GM12878 (cell line): ENCODE measurements at regions not wholly inside any gene's neighbourhood (a gene's known extent, or its start where the extent isn't known, plus 50 kb on each side); places are given as distances from the start of the nearest gene placed in this dataset.

ENCODE experiments used
- ATAC-seq: fragments of 200-7000 bp; cut with Tn5 transposase; 3 replicates; pipeline ENCODE4 v1.9.1; 2020; ENCODE audit warnings: mild to moderate bottlenecking, moderate library complexity
- BruUV-seq: library from RNA; stranded (reverse); fragments of 400-500 nt; replicated peaks from 2 replicates; lab custom pipeline; 2021; lab: Mats Ljungman, UMichigan
- CTCF ChIA-PET: fragments of 300-600 bp; sonication (Branson Sonifier 250); formaldehyde crosslinking; extraction: SDS; loops from one replicate; lab custom pipeline; 2021; ENCODE audit warnings: inconsistent platforms; lab: Yijun Ruan, JAX
- POLR2A ChIA-PET: fragments of 350-600 bp; formaldehyde crosslinking; extraction: SDS; loops from one replicate; lab custom pipeline; 2021; ENCODE audit warnings: inconsistent platforms; lab: Charles Lee
- RAD21 ChIA-PET: fragments of 300-600 bp; sonication (Branson Sonifier 250); formaldehyde crosslinking; loops from one replicate; lab custom pipeline; 2023; ENCODE audit warnings: antibody characterized with exemption; ENCODE audit not compliant: unreplicated experiment; lab: Charles Lee
- SMC1A ChIA-PET: fragments of 300-600 bp; sonication (Branson Sonifier 250); formaldehyde crosslinking; loops from one replicate; lab custom pipeline; 2023; ENCODE audit not compliant: unreplicated experiment, uncharacterized antibody; lab: Charles Lee
- DNase-seq: peaks from one replicate; pipeline ENCODE4 v3.0.0-alpha.2; 2011; ENCODE audit warnings: low read depth, low spot score
- FAIRE-seq: peaks from 3 replicates; lab custom pipeline; 2011; peaks lifted over from hg19 to GRCh38; lab: Jason Lieb, UNC
- H2AFZ ChIP-seq: 2 replicates; pipeline ENCODE4 v1.6.0; 2011; ENCODE audit warnings: low read depth, low read length, control low read depth; ENCODE audit not compliant: control insufficient read depth
- H3K27ac ChIP-seq: 2 replicates; pipeline ENCODE4 v1.5.1; 2011; ENCODE audit warnings: control low read depth; ENCODE audit not compliant: control insufficient read depth, insufficient read depth
- H3K27me3 ChIP-seq, 2 experiments: replicated peaks in 1 of 2; 2 replicates each; pipeline versions ENCODE4 v1.6.0 to v1.6.1; 2011; ENCODE audit warnings: low read length in 1 of 2; ENCODE audit not compliant: control insufficient read depth in 2 of 2, insufficient read depth in 2 of 2
- H3K36me3 ChIP-seq, 2 experiments: 2 replicates each; pipeline ENCODE4 v1.5.1; 2011; ENCODE audit warnings: low read length in 1 of 2; ENCODE audit not compliant: control insufficient read depth in 2 of 2, insufficient read depth in 2 of 2
- H3K4me1 ChIP-seq: 2 replicates; pipeline ENCODE4 v1.6.1; 2011; ENCODE audit warnings: mild to moderate bottlenecking, low read length, moderate library complexity, mixed read lengths; ENCODE audit not compliant: control insufficient read depth, insufficient read depth
- H3K4me2 ChIP-seq: 2 replicates; pipeline ENCODE4 v1.6.0; 2011; ENCODE audit warnings: control low read depth; ENCODE audit not compliant: control insufficient read depth, insufficient read depth
- H3K4me3 ChIP-seq: fragments of 200-600 bp; sonication (generic); 2 replicates; pipeline ENCODE4 v1.5.1; 2016
- H3K79me2 ChIP-seq: 2 replicates; pipeline ENCODE4 v1.6.0; 2011; ENCODE audit warnings: low read length; ENCODE audit not compliant: control insufficient read depth, insufficient read depth
- H3K9ac ChIP-seq: 2 replicates; pipeline ENCODE4 v1.8.0; 2011; ENCODE audit warnings: low read length, control low read depth, mixed read lengths; ENCODE audit not compliant: control insufficient read depth, insufficient read depth
- H3K9me3 ChIP-seq: replicated peaks from 3 replicates; pipeline ENCODE4 v1.5.1; 2011; ENCODE audit warnings: mild to moderate bottlenecking, low read length; ENCODE audit not compliant: control insufficient read depth, insufficient read depth
- H4K20me1 ChIP-seq: 2 replicates; pipeline ENCODE4 v1.6.0; 2011; ENCODE audit not compliant: control insufficient read depth, insufficient read depth
- CBX3 ChIP-seq: fragments of 200-600 bp; sonication (generic); IDR thresholded peaks from 2 replicates; pipeline ENCODE4 v1.6.1; 2016; ENCODE audit warnings: low read depth, borderline replicate concordance
- CHD4 ChIP-seq: fragments of 200-600 bp; sonication (generic); IDR thresholded peaks from 2 replicates; pipeline ENCODE4 v1.6.1; 2016; ENCODE audit warnings: mild to moderate bottlenecking
- FOS ChIP-seq: IDR thresholded peaks from 3 replicates; pipeline ENCODE4 v1.6.1; 2011; ENCODE audit warnings: borderline replicate concordance; ENCODE audit not compliant: insufficient read length; ENCODE audit errors: extremely low read depth
- MLLT1 ChIP-seq: fragments of 450-650 bp; IDR thresholded peaks from 2 replicates; pipeline ENCODE4 v1.6.1; 2016; ENCODE audit warnings: mild to moderate bottlenecking
- MYC ChIP-seq: IDR thresholded peaks from 2 replicates; pipeline ENCODE4 v1.6.1; 2011; ENCODE audit warnings: mild to moderate bottlenecking, low read length, moderate library complexity, inconsistent platforms; ENCODE audit not compliant: insufficient read depth, insufficient replicate concordance, insufficient read length, severe bottlenecking
- SRF ChIP-seq, 2 experiments: IDR thresholded peaks; 2 replicates each; pipeline ENCODE4 v1.6.1; 2011; ENCODE audit warnings: low read depth in 2 of 2, low read length in 2 of 2, mild to moderate bottlenecking in 1 of 2, moderate library complexity in 1 of 2
- SUZ12 ChIP-seq: fragments of 200-600 bp; sonication (generic); IDR thresholded peaks from one replicate; pipeline ENCODE4 v1.6.1; 2018; ENCODE audit warnings: antibody characterized with exemption, mild to moderate bottlenecking; ENCODE audit not compliant: unreplicated experiment
- TCF3 ChIP-seq: IDR thresholded peaks from 2 replicates; pipeline ENCODE4 v1.6.1; 2012; ENCODE audit warnings: low read depth, mild to moderate bottlenecking, low read length, borderline replicate concordance; ENCODE audit not compliant: insufficient read depth
- ZNF274 ChIP-seq: IDR thresholded peaks from one replicate; pipeline ENCODE4 v1.8.0; 2011; ENCODE audit not compliant: insufficient read length, insufficient read depth
- ZNF687 ChIP-seq: fragments of 450-650 bp; IDR thresholded peaks from 2 replicates; pipeline ENCODE4 v1.6.1; 2017; ENCODE audit warnings: mild to moderate bottlenecking, moderate library complexity
- WGBS: methylation state at CpG from one replicate; pipeline ENCODE4 v1.1.6; 2016; ENCODE audit warnings: low lambda C conversion rate; ENCODE audit not compliant: insufficient replicate concordance, insufficient coverage; ENCODE audit errors: missing lambda C conversion rate; 5-methylcytosine and 5-hydroxymethylcytosine counted together
- in situ Hi-C: fragments of 300-500 bp; cut with MboI; formaldehyde crosslinking; loops from 9 replicates; pipeline ENCODE4 v1.14.3; 2018; ENCODE audit warnings: mixed read lengths
- intact Hi-C: fragments of 100-400 bp; cut with micrococcal nuclease; formaldehyde crosslinking; loops from one replicate; pipeline ENCODE4 v1.14.2; 2022; ENCODE audit not compliant: unreplicated experiment
- TF ChIP-seq, protein P1 (sequence below): fragments of 450-650 bp; IDR thresholded peaks from 2 replicates; pipeline ENCODE4 v1.6.1; 2018; ENCODE audit warnings: borderline replicate concordance, mild to moderate bottlenecking; ENCODE audit not compliant: partially characterized antibody
- TF ChIP-seq, protein P2 (sequence below): fragments of 450-650 bp; IDR thresholded peaks from 2 replicates; pipeline ENCODE4 v1.6.1; 2017; ENCODE audit warnings: mild to moderate bottlenecking
- TF ChIP-seq, protein P3 (sequence below): fragments of 450-650 bp; IDR thresholded peaks from 2 replicates; pipeline ENCODE4 v1.6.1; 2014; ENCODE audit warnings: mild to moderate bottlenecking

GRCh38 chr11:23555085-23555484 lies 694.8 kb upstream of the CCDC179 start:
- Histone ChIP-seq H3K36me3 (no peaks in the 10 kb centered on the region), H2AFZ (no peak overlapping the region), H3K79me2 (no peaks in the 10 kb centered on the region)
- POLR2A ChIA-PET: no interaction called here
- no peak for TF ChIP-seq ZNF687
- no peak for TF ChIP-seq CHD4
- TF ChIP-seq MLLT1: no peak
- TF ChIP-seq SRF (IDR thresholded peaks at IDR 0.05; ENCODE audit: low read depth in 2 of 2, low read length in 2 of 2): no peak
- TF ChIP-seq, protein P1, sequence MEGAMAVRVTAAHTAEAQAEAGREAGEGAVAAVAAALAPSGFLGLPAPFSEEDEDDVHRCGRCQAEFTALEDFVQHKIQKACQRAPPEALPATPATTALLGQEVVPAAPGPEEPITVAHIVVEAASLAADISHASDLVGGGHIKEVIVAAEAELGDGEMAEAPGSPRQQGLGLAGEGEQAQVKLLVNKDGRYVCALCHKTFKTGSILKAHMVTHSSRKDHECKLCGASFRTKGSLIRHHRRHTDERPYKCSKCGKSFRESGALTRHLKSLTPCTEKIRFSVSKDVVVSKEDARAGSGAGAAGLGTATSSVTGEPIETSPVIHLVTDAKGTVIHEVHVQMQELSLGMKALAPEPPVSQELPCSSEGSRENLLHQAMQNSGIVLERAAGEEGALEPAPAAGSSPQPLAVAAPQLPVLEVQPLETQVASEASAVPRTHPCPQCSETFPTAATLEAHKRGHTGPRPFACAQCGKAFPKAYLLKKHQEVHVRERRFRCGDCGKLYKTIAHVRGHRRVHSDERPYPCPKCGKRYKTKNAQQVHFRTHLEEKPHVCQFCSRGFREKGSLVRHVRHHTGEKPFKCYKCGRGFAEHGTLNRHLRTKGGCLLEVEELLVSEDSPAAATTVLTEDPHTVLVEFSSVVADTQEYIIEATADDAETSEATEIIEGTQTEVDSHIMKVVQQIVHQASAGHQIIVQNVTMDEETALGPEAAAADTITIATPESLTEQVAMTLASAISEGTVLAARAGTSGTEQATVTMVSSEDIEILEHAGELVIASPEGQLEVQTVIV: no peak
- TF ChIP-seq, protein P2, sequence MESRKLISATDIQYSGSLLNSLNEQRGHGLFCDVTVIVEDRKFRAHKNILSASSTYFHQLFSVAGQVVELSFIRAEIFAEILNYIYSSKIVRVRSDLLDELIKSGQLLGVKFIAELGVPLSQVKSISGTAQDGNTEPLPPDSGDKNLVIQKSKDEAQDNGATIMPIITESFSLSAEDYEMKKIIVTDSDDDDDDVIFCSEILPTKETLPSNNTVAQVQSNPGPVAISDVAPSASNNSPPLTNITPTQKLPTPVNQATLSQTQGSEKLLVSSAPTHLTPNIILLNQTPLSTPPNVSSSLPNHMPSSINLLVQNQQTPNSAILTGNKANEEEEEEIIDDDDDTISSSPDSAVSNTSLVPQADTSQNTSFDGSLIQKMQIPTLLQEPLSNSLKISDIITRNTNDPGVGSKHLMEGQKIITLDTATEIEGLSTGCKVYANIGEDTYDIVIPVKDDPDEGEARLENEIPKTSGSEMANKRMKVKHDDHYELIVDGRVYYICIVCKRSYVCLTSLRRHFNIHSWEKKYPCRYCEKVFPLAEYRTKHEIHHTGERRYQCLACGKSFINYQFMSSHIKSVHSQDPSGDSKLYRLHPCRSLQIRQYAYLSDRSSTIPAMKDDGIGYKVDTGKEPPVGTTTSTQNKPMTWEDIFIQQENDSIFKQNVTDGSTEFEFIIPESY: no peak
- no peak for TF ChIP-seq MYC
- TF ChIP-seq SUZ12: no peak
- no peak for TF ChIP-seq ZNF274
- TF ChIP-seq FOS: no peak
- TF ChIP-seq, protein P3, sequence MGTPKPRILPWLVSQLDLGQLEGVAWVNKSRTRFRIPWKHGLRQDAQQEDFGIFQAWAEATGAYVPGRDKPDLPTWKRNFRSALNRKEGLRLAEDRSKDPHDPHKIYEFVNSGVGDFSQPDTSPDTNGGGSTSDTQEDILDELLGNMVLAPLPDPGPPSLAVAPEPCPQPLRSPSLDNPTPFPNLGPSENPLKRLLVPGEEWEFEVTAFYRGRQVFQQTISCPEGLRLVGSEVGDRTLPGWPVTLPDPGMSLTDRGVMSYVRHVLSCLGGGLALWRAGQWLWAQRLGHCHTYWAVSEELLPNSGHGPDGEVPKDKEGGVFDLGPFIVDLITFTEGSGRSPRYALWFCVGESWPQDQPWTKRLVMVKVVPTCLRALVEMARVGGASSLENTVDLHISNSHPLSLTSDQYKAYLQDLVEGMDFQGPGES: no peak
- TF ChIP-seq TCF3: no peak
- TF ChIP-seq CBX3: no peak
- TF ChIP-seq, all 136 proteins: peak for 0
- DNase-seq: no peak
- 0% methylated on average over 1 of the region's 1 CpG for WGBS
- RAD21 ChIA-PET: no interaction called here
- Histone ChIP-seq H3K27ac (no peak overlapping the region), H3K4me3 (no peak overlapping the region), H3K9ac (no peak overlapping the region), H4K20me1 (no peaks in the 10 kb centered on the region), H3K4me1 (no peaks in the 10 kb centered on the region), H3K9me3 (no peaks in the 10 kb centered on the region), H3K4me2 (no peak overlapping the region), H3K27me3 (no peaks in the 10 kb centered on the region)
- in situ Hi-C loops: no loop called here
- SMC1A ChIA-PET: interaction anchor here (0.6 to 1.6 kb wide), 2 partner anchors 16 to 540 kb away, joined by 3 to 5 read pairs; no protein-coding TSS in a partner anchor
- intact Hi-C loops: no loop called here
- ATAC-seq: no peak
- no peak for FAIRE-seq
- no TSS peak for BruUV-seq
- CTCF ChIA-PET: interaction anchor here (1.0 to 2.0 kb wide), 3 partner anchors 15 to 441 kb away, joined by 3 to 14 read pairs (median 5); no protein-coding TSS in a partner anchor
